Gastrocnemius medialis (tissue), 4 donors: ENCODE measurements at regions not wholly inside any gene's neighbourhood (a gene's known extent, or its start where the extent isn't known, plus 50 kb on each side); places are given as distances from the start of the nearest gene placed in this dataset.

Experiments
- ATAC-seq, 2 donors: fragments of 150-250 bp; one replicate each; pipeline ENCODE4 v1.9.1; 2016
- DNase-seq, 2 donors: peaks; one replicate each; pipeline ENCODE4 v3.0.0-alpha.2; 2019
- H3K27ac ChIP-seq, 4 donors: fragments of 200-600 bp; sonication (generic); 1 replicate in 1 of 4; 2 replicates in 3 of 4; pipeline ENCODE4 v1.5.1; 2016 to 2018; ENCODE audit warnings: mild to moderate bottlenecking in 2 of 4, moderate library complexity in 1 of 4
- H3K27me3 ChIP-seq, 3 donors: fragments of 200-600 bp; sonication (generic) in 2 of 3; 1 replicate in 1 of 3; 2 replicates in 2 of 3; pipeline versions ENCODE4 v1.5.1 to v1.6.0; 2016 to 2019; ENCODE audit warnings: mild to moderate bottlenecking in 1 of 3, moderate library complexity in 1 of 3
- H3K36me3 ChIP-seq, 2 donors: fragments of 200-600 bp; sonication (generic) in 1 of 2; one replicate each; pipeline ENCODE4 v1.5.1; 2017 to 2018
- H3K4me1 ChIP-seq, 2 donors: fragments of 200-600 bp; sonication (generic) in 1 of 2; one replicate each; pipeline ENCODE4 v1.5.1; 2016 to 2017; ENCODE audit warnings: mild to moderate bottlenecking in 2 of 2
- H3K4me3 ChIP-seq, 4 donors: fragments of 200-600 bp; sonication (generic) in 3 of 4; 1 replicate in 1 of 4; 2 replicates in 3 of 4; pipeline ENCODE4 v1.5.1; 2016 to 2019; ENCODE audit warnings: mild to moderate bottlenecking in 2 of 4
- H3K9me3 ChIP-seq, 3 donors: fragments of 200-600 bp; sonication (generic) in 2 of 3; 1 replicate in 1 of 3; 2 replicates in 2 of 3; pipeline ENCODE4 v1.5.1; 2016 to 2019
- CTCF ChIP-seq, 5 experiments: fragments of 450-650 bp in 3 of 5; fragments of 200-600 bp in 2 of 5; sonication (generic) in 2 of 5; IDR thresholded peaks in 4 of 5; conservative IDR thresholded peaks in 1 of 5; 1 replicate in 4 of 5; 2 replicates in 1 of 5; pipeline ENCODE4 v1.5.1; 2016 to 2019; ENCODE audit warnings: antibody characterized with exemption in 5 of 5, mild to moderate bottlenecking in 3 of 5, moderate library complexity in 3 of 5
- POLR2A ChIP-seq, 2 donors: fragments of 450-650 bp; IDR thresholded peaks; one replicate each; pipeline ENCODE4 v1.6.1; 2017; ENCODE audit warnings: antibody characterized with exemption in 2 of 2, mild to moderate bottlenecking in 2 of 2, moderate library complexity in 2 of 2
- in situ Hi-C, 4 donors: fragments of 200-750 bp; cut with MboI; loops; one replicate each; pipeline versions ENCODE4 v1.15.0 to v1.8.0; 2017; ENCODE audit warnings: low sequenced_read_pairs in 4 of 4
- intact Hi-C: fragments of 100-400 bp; cut with DNase I; formaldehyde crosslinking; loops from one replicate; pipeline ENCODE4 v1.15.1; 2023; ENCODE audit warnings: low total_unique reads

- no peaks in the 10 kb centered on the region for H3K36me3 ChIP-seq
These were observed 193.3 kb downstream of the PHETA1 start for GRCh38 chr12:111175396-111176094.

GRCh38 chr12:111174961-111175345, 193.9 kb downstream of the PHETA1 start:
- no peaks in the 10 kb centered on the region for H3K36me3 ChIP-seq
- intact Hi-C loops, result no loop called here
- no peak overlapping the region for H3K27ac ChIP-seq

More at GRCh38 chr12:111175396-111176094, 193.3 kb downstream of the PHETA1 start:
- intact Hi-C loops, result no loop called here
- ATAC-seq, result no peak
- H3K4me1 ChIP-seq, result no peaks in the 10 kb centered on the region
- in situ Hi-C loops, result no loop called here
- H3K27me3 ChIP-seq, result peaks cover 1 to 17% (median 9%) of the 10 kb centered on the region in 3 donors
- DNase-seq, result no peak
- H3K27ac ChIP-seq, result no peak overlapping the region
- H3K9me3 ChIP-seq, result no peaks in the 10 kb centered on the region
- H3K4me3 ChIP-seq, result no peak overlapping the region
- TF ChIP-seq POLR2A (IDR thresholded peaks at IDR 0.05) (no peak), CTCF (IDR thresholded peaks at IDR 0.05 in 4 of 5, conservative IDR thresholded peaks at IDR 0.05 in 1 of 5) (no peak)

GRCh38 chr12:111174251-111174960, 194.5 kb downstream of the PHETA1 start:
- no peak for ATAC-seq
- intact Hi-C loops, result no loop called here
- in situ Hi-C loops, result no loop called here

More at GRCh38 chr12:111174961-111175345, 193.9 kb downstream of the PHETA1 start:
- H3K4me3 ChIP-seq, result no peak overlapping the region
- no peaks in the 10 kb centered on the region for H3K9me3 ChIP-seq
- no peak for ATAC-seq
- in situ Hi-C loops, result no loop called here
- H3K27me3 ChIP-seq, result peaks cover 0 to 12% (median 8%) of the 10 kb centered on the region in 3 donors
- TF ChIP-seq POLR2A (IDR thresholded peaks at IDR 0.05) (no peak), CTCF (IDR thresholded peaks at IDR 0.05 in 4 of 5, conservative IDR thresholded peaks at IDR 0.05 in 1 of 5) (no peak)
- H3K4me1 ChIP-seq, result no peaks in the 10 kb centered on the region
- no peak for DNase-seq

GRCh38 chr12:111173836-111174235, 195.1 kb downstream of the PHETA1 start:
- ATAC-seq, result no peak
- no peak for DNase-seq

More at GRCh38 chr12:111174251-111174960, 194.5 kb downstream of the PHETA1 start:
- Histone ChIP-seq H3K36me3 (no peaks in the 10 kb centered on the region), H3K27me3 (peaks cover 0 to 12% (median 6%) of the 10 kb centered on the region in 3 donors), H3K9me3 (no peaks in the 10 kb centered on the region), H3K4me1 (no peaks in the 10 kb centered on the region), H3K27ac (no peak overlapping the region), H3K4me3 (no peak overlapping the region)
- no peak for DNase-seq
- no peak for TF ChIP-seq POLR2A (IDR thresholded peaks at IDR 0.05)
- no peak for TF ChIP-seq CTCF (IDR thresholded peaks at IDR 0.05 in 4 of 5, conservative IDR thresholded peaks at IDR 0.05 in 1 of 5)

More at GRCh38 chr12:111173836-111174235, 195.1 kb downstream of the PHETA1 start:
- Histone ChIP-seq H3K9me3 (no peaks in the 10 kb centered on the region), H3K4me1 (no peaks in the 10 kb centered on the region), H3K27ac (no peak overlapping the region), H3K27me3 (peaks cover 0 to 12% (median 4%) of the 10 kb centered on the region in 3 donors), H3K4me3 (no peak overlapping the region), H3K36me3 (no peaks in the 10 kb centered on the region)
- no peak for TF ChIP-seq CTCF (IDR thresholded peaks at IDR 0.05 in 4 of 5, conservative IDR thresholded peaks at IDR 0.05 in 1 of 5)
- TF ChIP-seq POLR2A (IDR thresholded peaks at IDR 0.05), result no peak
- in situ Hi-C loops (no loop called here), intact Hi-C loops (no loop called here)
